ENCODE measurements at regions not wholly inside any gene's neighbourhood (a gene's known extent, or its start where the extent isn't known, plus 50 kb on each side); places are given as distances from the start of the nearest gene placed in this dataset.

DNA sequence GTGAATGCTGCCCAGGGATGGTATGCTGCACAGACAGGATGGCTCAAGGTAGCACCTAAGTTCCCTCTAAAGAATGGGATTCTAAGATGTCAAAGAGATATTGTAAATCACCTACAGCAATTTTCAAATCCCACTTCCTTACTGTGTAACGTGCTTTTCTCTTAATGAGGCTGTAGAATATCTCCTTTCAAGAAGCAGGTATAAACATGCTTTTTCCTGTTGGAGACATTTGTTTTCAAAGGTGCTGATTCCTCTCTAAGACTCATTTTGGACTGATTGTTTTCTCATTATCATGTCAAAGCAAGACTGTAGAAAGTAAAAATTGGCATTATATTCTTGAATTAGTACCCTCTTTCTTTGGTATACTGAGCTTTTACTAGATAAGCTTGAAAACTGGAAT is 412.6 kb upstream of the PAPPA start:
- TF ChIP-seq, protein P1, sequence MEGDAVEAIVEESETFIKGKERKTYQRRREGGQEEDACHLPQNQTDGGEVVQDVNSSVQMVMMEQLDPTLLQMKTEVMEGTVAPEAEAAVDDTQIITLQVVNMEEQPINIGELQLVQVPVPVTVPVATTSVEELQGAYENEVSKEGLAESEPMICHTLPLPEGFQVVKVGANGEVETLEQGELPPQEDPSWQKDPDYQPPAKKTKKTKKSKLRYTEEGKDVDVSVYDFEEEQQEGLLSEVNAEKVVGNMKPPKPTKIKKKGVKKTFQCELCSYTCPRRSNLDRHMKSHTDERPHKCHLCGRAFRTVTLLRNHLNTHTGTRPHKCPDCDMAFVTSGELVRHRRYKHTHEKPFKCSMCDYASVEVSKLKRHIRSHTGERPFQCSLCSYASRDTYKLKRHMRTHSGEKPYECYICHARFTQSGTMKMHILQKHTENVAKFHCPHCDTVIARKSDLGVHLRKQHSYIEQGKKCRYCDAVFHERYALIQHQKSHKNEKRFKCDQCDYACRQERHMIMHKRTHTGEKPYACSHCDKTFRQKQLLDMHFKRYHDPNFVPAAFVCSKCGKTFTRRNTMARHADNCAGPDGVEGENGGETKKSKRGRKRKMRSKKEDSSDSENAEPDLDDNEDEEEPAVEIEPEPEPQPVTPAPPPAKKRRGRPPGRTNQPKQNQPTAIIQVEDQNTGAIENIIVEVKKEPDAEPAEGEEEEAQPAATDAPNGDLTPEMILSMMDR (IDR thresholded peaks at IDR 0.05; ENCODE audit: low read depth, low read length) = no peak
- no peak for TF ChIP-seq EZH2phosphoT487 (IDR thresholded peaks at IDR 0.05; ENCODE audit: low read depth)

All from OCI-LY3 (cell line).